CD14-positive monocyte (primary cell): ENCODE measurements at regions not wholly inside any gene's neighbourhood (a gene's known extent, or its start where the extent isn't known, plus 50 kb on each side); places are given as distances from the start of the nearest gene placed in this dataset.

Source experiments
- DNase-seq, 3 donors: peaks; one replicate each; pipeline ENCODE4 v3.0.0-alpha.2; 2011 to 2022
- H2AFZ ChIP-seq: 2 replicates; pipeline ENCODE4 v1.6.0; 2012; ENCODE audit warnings: mild to moderate bottlenecking, low read depth, low read length, inconsistent platforms; ENCODE audit not compliant: insufficient read depth, poor library complexity, severe bottlenecking
- H3K27ac ChIP-seq, 2 donors: 1 replicate in 1 of 2; 2 replicates in 1 of 2; pipeline ENCODE4 v1.5.1; 2012 to 2013; ENCODE audit warnings: low read length in 2 of 2, control low read depth in 1 of 2, inconsistent platforms in 1 of 2, low read depth in 1 of 2, mild to moderate bottlenecking in 1 of 2
- H3K27me3 ChIP-seq, 2 donors: one replicate each; pipeline versions ENCODE4 v1.6.0 to v1.6.1; 2011 to 2013; ENCODE audit warnings: low read length in 2 of 2; ENCODE audit not compliant: control insufficient read depth in 2 of 2, insufficient read depth in 2 of 2
- H3K36me3 ChIP-seq, 2 donors: replicated peaks in 1 of 2; 1 replicate in 1 of 2; 2 replicates in 1 of 2; pipeline versions ENCODE4 v1.5.1 to v1.6.1; 2012 to 2013; ENCODE audit warnings: low read length in 2 of 2, control low read depth in 1 of 2, inconsistent platforms in 1 of 2, mild to moderate bottlenecking in 1 of 2; ENCODE audit not compliant: insufficient read depth in 2 of 2, control insufficient read depth in 1 of 2
- H3K4me1 ChIP-seq, 2 donors: 1 replicate in 1 of 2; 2 replicates in 1 of 2; pipeline versions ENCODE4 v1.5.1 to v1.6.1; 2012 to 2013; ENCODE audit warnings: low read length in 2 of 2, control low read depth in 1 of 2, inconsistent platforms in 1 of 2, mild to moderate bottlenecking in 1 of 2, moderate library complexity in 1 of 2; ENCODE audit not compliant: insufficient read depth in 2 of 2, control insufficient read depth in 1 of 2
- H3K4me2 ChIP-seq: replicated peaks from 2 replicates; pipeline ENCODE3; 2012; ENCODE audit warnings: low read length, moderate library complexity, mild to moderate bottlenecking; ENCODE audit not compliant: poor library complexity, severe bottlenecking; ENCODE audit errors: extremely low read depth
- H3K4me3 ChIP-seq, 3 experiments: fragments of 200-600 bp in 1 of 3; sonication (generic) in 1 of 3; replicated peaks in 1 of 3; 1 replicate in 2 of 3; 2 replicates in 1 of 3; pipeline ENCODE4 v1.5.1; 2011 to 2013; ENCODE audit warnings: low read length in 3 of 3, mild to moderate bottlenecking in 3 of 3, control low read depth in 2 of 3, low read depth in 2 of 3, inconsistent platforms in 1 of 3, moderate library complexity in 1 of 3
- H3K79me2 ChIP-seq: 2 replicates; pipeline ENCODE4 v1.6.0; 2012; ENCODE audit warnings: mild to moderate bottlenecking, control low read depth, inconsistent platforms, low read length, moderate library complexity; ENCODE audit not compliant: insufficient read depth
- H3K9ac ChIP-seq: 2 replicates; pipeline ENCODE4 v1.6.0; 2017; ENCODE audit warnings: low read length, mild to moderate bottlenecking; ENCODE audit not compliant: insufficient read depth, poor library complexity, severe bottlenecking
- H3K9me3 ChIP-seq, 2 donors: replicated peaks in 1 of 2; 1 replicate in 1 of 2; 2 replicates in 1 of 2; pipeline versions ENCODE4 v1.5.1 to v1.6.1; 2012 to 2013; ENCODE audit warnings: low read length in 2 of 2, control low read depth in 1 of 2; ENCODE audit not compliant: control insufficient read depth in 1 of 2, insufficient read depth in 1 of 2
- H4K20me1 ChIP-seq: 2 replicates; pipeline ENCODE4 v1.6.0; 2012; ENCODE audit warnings: mild to moderate bottlenecking, low read length, control low read depth, moderate library complexity; ENCODE audit not compliant: insufficient read depth
- H3K27ac Mint-ChIP-seq, 7 donors: one replicate each; pipeline ENCODE4 v1.8.0; 2020; ENCODE audit warnings: mild to moderate bottlenecking in 7 of 7, mixed read lengths in 7 of 7, moderate library complexity in 6 of 7, inconsistent platforms in 2 of 7
- H3K27me3 Mint-ChIP-seq, 3 donors: one replicate each; pipeline ENCODE4 v1.8.0; 2021 to 2022; ENCODE audit warnings: low read depth in 3 of 3, mild to moderate bottlenecking in 3 of 3, mixed read lengths in 3 of 3, moderate library complexity in 3 of 3, inconsistent platforms in 1 of 3
- H3K36me3 Mint-ChIP-seq, 2 donors: one replicate each; pipeline ENCODE4 v1.8.0; 2020; ENCODE audit warnings: mixed read lengths in 2 of 2, inconsistent platforms in 1 of 2, mild to moderate bottlenecking in 1 of 2
- H3K4me1 Mint-ChIP-seq: one replicate; pipeline ENCODE4 v1.8.0; 2020; ENCODE audit warnings: mild to moderate bottlenecking, mixed read lengths
- H3K4me3 Mint-ChIP-seq, 2 donors: one replicate each; pipeline ENCODE4 v1.8.0; 2020; ENCODE audit warnings: mild to moderate bottlenecking in 2 of 2, mixed read lengths in 2 of 2, moderate library complexity in 1 of 2
- H3K9me3 Mint-ChIP-seq, 7 donors: one replicate each; pipeline ENCODE4 v1.8.0; 2020 to 2022; ENCODE audit warnings: mixed read lengths in 7 of 7, mild to moderate bottlenecking in 6 of 7, moderate library complexity in 6 of 7, inconsistent platforms in 2 of 7
- WGBS: methylation state at CpG from one replicate; pipeline ENCODE4 v1.1.5; 2013; ENCODE audit warnings: missing lambda C conversion rate; ENCODE audit not compliant: insufficient coverage; 5-methylcytosine and 5-hydroxymethylcytosine counted together
- intact Hi-C, 2 donors: fragments of 100-400 bp; cut with micrococcal nuclease; formaldehyde crosslinking; loops; one replicate each; pipeline versions ENCODE4 v1.15.0 to v1.15.1; 2023
- TF ChIP-seq, protein P1 (sequence below): fragments of 200-600 bp; IDR thresholded peaks from one replicate; pipeline ENCODE4 v1.8.0; 2022; ENCODE audit warnings: antibody characterized with exemption, mild to moderate bottlenecking

- Histone ChIP-seq H3K4me2 (no peak overlapping the region), H3K4me3 (no peak overlapping the region), H4K20me1 (no peaks in the 10 kb centered on the region), H3K9me3 (no peaks in the 10 kb centered on the region), H3K27ac (no peak overlapping the region), H3K4me1 (no peaks in the 10 kb centered on the region), H2AFZ (no peak overlapping the region), H3K79me2 (no peaks in the 10 kb centered on the region), H3K9ac (no peak overlapping the region), H3K27me3 (no peaks in the 10 kb centered on the region), H3K36me3 (no peaks in the 10 kb centered on the region)
- Mint-ChIP-seq H3K4me1 (no peaks in the 10 kb centered on the region), H3K36me3 (no peaks in the 10 kb centered on the region), H3K9me3 (peaks cover 0 to 3% (median 0%) of the 10 kb centered on the region in 7 donors), H3K27ac (no peak overlapping the region), H3K4me3 (no peak overlapping the region), H3K27me3 (no peaks in the 10 kb centered on the region)
- TF ChIP-seq, protein P1, sequence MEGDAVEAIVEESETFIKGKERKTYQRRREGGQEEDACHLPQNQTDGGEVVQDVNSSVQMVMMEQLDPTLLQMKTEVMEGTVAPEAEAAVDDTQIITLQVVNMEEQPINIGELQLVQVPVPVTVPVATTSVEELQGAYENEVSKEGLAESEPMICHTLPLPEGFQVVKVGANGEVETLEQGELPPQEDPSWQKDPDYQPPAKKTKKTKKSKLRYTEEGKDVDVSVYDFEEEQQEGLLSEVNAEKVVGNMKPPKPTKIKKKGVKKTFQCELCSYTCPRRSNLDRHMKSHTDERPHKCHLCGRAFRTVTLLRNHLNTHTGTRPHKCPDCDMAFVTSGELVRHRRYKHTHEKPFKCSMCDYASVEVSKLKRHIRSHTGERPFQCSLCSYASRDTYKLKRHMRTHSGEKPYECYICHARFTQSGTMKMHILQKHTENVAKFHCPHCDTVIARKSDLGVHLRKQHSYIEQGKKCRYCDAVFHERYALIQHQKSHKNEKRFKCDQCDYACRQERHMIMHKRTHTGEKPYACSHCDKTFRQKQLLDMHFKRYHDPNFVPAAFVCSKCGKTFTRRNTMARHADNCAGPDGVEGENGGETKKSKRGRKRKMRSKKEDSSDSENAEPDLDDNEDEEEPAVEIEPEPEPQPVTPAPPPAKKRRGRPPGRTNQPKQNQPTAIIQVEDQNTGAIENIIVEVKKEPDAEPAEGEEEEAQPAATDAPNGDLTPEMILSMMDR = no peak
- no CpG with 5 or more reads among the region's 1 CpG for WGBS
- DNase-seq = no peak
- intact Hi-C loops = no loop called here
Observed at GRCh38 chr3:8266730-8267131, 234.9 kb upstream of the LMCD1 start.

GRCh38 chr3:8273479-8273878, 228.1 kb upstream of the LMCD1 start:
- H3K27me3 ChIP-seq = no peaks in the 10 kb centered on the region
- no peak for DNase-seq
- Mint-ChIP-seq H3K4me3 (no peak overlapping the region), H3K27ac (no peak overlapping the region), H3K27me3 (peaks cover 0 to 2% (median 0%) of the 10 kb centered on the region in 3 donors), H3K4me1 (no peaks in the 10 kb centered on the region), H3K36me3 (no peaks in the 10 kb centered on the region), H3K9me3 (peaks cover 0 to 3% (median 0%) of the 10 kb centered on the region in 7 donors)
- no peak overlapping the region for H2AFZ ChIP-seq
- intact Hi-C loops = no loop called here
- 89% methylated on average over 5 of the region's 5 CpGs for WGBS
- no peaks in the 10 kb centered on the region for H3K9me3 ChIP-seq
- no peak overlapping the region for H3K4me3 ChIP-seq
- no peak overlapping the region for H3K9ac ChIP-seq
- no peaks in the 10 kb centered on the region for H3K36me3 ChIP-seq
- H4K20me1 ChIP-seq = no peaks in the 10 kb centered on the region
- no peak overlapping the region for H3K4me2 ChIP-seq
- H3K27ac ChIP-seq = no peak overlapping the region
- TF ChIP-seq, protein P1 = no peak
- no peaks in the 10 kb centered on the region for H3K4me1 ChIP-seq
- no peaks in the 10 kb centered on the region for H3K79me2 ChIP-seq
